Stomach (tissue), 8 donors: ENCODE measurements at regions not wholly inside any gene's neighbourhood (a gene's known extent, or its start where the extent isn't known, plus 50 kb on each side); places are given as distances from the start of the nearest gene placed in this dataset.

Source experiments
- DNase-seq, 2 donors: peaks; one replicate each; pipeline versions ENCODE4 v3.0.0 to v3.0.0-alpha.2; 2013 to 2019
- H3K27ac ChIP-seq, 5 donors: fragments of 200-600 bp in 4 of 5; sonication (generic) in 4 of 5; one replicate each; pipeline ENCODE4 v1.5.1; 2013 to 2019; ENCODE audit warnings: mild to moderate bottlenecking in 1 of 5, moderate library complexity in 1 of 5
- H3K27me3 ChIP-seq, 3 donors: fragments of 200-600 bp; sonication (generic); one replicate each; pipeline ENCODE4 v1.5.1; 2017 to 2019; ENCODE audit warnings: mixed run types in 1 of 3
- H3K36me3 ChIP-seq, 4 donors: fragments of 200-600 bp; sonication (generic); 1 replicate in 3 of 4; 2 replicates in 1 of 4; pipeline ENCODE4 v1.5.1; 2016 to 2019
- H3K4me1 ChIP-seq, 4 donors: fragments of 200-600 bp; sonication (generic); one replicate each; pipeline ENCODE4 v1.5.1; 2016 to 2019
- H3K4me3 ChIP-seq, 4 donors: fragments of 200-600 bp; sonication (generic) in 3 of 4; one replicate each; pipeline ENCODE4 v1.5.1; 2016 to 2019; ENCODE audit warnings: mild to moderate bottlenecking in 1 of 4
- H3K9me3 ChIP-seq, 4 donors: fragments of 200-600 bp; sonication (generic); one replicate each; pipeline ENCODE4 v1.5.1; 2016 to 2019
- EP300 ChIP-seq: sonication (generic); formaldehyde crosslinking; IDR thresholded peaks from one replicate; pipeline ENCODE4 v1.6.1; 2017; ENCODE audit warnings: antibody characterized with exemption
- POLR2A ChIP-seq, 4 donors: fragments of 450-650 bp; IDR thresholded peaks; one replicate each; pipeline ENCODE4 v1.6.1; 2016; ENCODE audit warnings: antibody characterized with exemption in 4 of 4, control low read depth in 2 of 4, mild to moderate bottlenecking in 1 of 4, moderate library complexity in 1 of 4
- POLR2AphosphoS5 ChIP-seq, 3 donors: sonication (generic); formaldehyde crosslinking; IDR thresholded peaks; one replicate each; pipeline ENCODE4 v1.6.1; 2016; ENCODE audit warnings: antibody characterized with exemption in 3 of 3
- WGBS, 5 donors: extraction: QIAGEN DNeasy Blood & Tissue Kit in 3 of 5; methylation state at CpG; one replicate each; pipeline versions ENCODE4 v1.1.5 to v1.1.7; 2013 to 2018; 5-methylcytosine and 5-hydroxymethylcytosine counted together
- intact Hi-C: fragments of 100-400 bp; cut with DNase I; formaldehyde crosslinking; loops from one replicate; pipeline ENCODE4 v1.15.1; 2023; ENCODE audit warnings: low total_unique reads
- TF ChIP-seq, protein P1 (sequence below), 7 experiments: fragments of 450-650 bp in 4 of 7; fragments of 200-600 bp in 3 of 7; sonication (generic) in 3 of 7; IDR thresholded peaks; one replicate each; pipeline ENCODE4 v1.5.1; 2016 to 2019; ENCODE audit warnings: antibody characterized with exemption in 7 of 7, control low read depth in 2 of 7, mild to moderate bottlenecking in 1 of 7
- donor health status: healthy with polysubstance abuse.
- donor health status: Bipolar disorder and iron deficiency.
- donor health status: healthy.

DNA sequence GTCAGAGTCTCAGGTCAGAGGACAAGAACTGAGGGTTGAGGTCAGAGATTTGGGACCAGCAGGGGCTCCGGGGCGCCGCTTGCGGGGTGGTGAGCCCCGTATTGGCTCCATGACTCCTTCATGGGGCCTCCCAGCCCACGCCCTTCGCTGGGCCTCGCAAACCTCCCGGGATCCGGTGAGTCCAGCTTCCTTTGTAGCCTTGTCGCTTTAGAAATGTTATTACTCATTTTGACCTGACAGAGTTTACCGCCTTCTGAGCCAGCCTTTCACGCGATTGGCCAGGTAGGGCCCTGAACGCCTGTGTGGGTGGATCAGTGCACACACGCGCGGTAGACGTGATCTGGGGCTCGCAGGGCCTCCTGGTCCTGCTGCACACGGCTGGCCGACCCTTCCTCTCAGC lies 181.1 kb downstream of the ERMARD start:
- 76 to 84% (median 80%) methylated on average over 22 of the region's 22 CpGs for WGBS, 5 donors
- Histone ChIP-seq H3K9me3 (no peaks in the 10 kb centered on the region), H3K36me3 (no peaks in the 10 kb centered on the region), H3K4me3 (no peak overlapping the region), H3K27me3 (peaks cover 0 to 12% (median 0%) of the 10 kb centered on the region in 3 donors), H3K27ac (peak overlapping the region in 2 of 5 donors; percentile 3 to 40), H3K4me1 (peaks cover 17 to 30% (median 22%) of the 10 kb centered on the region in 4 donors)
- TF ChIP-seq POLR2AphosphoS5 (IDR thresholded peaks at IDR 0.05) (no peak), POLR2A (IDR thresholded peaks at IDR 0.05) (no peak), EP300 (no peak)
- TF ChIP-seq, protein P1, sequence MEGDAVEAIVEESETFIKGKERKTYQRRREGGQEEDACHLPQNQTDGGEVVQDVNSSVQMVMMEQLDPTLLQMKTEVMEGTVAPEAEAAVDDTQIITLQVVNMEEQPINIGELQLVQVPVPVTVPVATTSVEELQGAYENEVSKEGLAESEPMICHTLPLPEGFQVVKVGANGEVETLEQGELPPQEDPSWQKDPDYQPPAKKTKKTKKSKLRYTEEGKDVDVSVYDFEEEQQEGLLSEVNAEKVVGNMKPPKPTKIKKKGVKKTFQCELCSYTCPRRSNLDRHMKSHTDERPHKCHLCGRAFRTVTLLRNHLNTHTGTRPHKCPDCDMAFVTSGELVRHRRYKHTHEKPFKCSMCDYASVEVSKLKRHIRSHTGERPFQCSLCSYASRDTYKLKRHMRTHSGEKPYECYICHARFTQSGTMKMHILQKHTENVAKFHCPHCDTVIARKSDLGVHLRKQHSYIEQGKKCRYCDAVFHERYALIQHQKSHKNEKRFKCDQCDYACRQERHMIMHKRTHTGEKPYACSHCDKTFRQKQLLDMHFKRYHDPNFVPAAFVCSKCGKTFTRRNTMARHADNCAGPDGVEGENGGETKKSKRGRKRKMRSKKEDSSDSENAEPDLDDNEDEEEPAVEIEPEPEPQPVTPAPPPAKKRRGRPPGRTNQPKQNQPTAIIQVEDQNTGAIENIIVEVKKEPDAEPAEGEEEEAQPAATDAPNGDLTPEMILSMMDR (IDR thresholded peaks at IDR 0.05) = no peak
- peak in 1 of 2 donors; percentile 70 for DNase-seq
- intact Hi-C loops = no loop called here

DNA sequence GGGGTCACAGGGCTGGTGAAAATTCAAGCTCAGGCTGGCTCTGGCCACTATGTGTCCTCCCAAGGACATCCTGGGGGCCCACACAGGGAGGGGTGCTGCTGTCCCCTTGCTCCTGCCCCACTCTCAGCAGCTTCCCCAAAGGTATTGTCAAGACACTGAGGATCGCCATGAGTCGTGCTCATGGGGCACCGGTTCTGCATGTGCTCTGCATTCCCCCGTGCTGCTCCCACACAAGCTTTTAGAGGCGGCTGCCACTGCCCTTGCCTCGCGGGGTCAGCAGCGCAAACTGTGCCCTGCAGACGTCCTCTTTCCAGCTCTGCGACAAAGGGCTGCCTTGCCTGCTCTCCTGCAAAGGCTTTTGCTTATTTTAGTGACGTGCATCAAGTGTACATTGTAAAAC lies 179.8 kb downstream of the ERMARD start:
- no peak overlapping the region for H3K4me3 ChIP-seq
- no peaks in the 10 kb centered on the region for H3K36me3 ChIP-seq
- H3K27me3 ChIP-seq = peaks cover 0 to 2% (median 0%) of the 10 kb centered on the region in 3 donors
- DNase-seq = peak in 1 of 2 donors; percentile 47
- intact Hi-C loops = no loop called here
- H3K9me3 ChIP-seq = no peaks in the 10 kb centered on the region
- H3K27ac ChIP-seq = peak overlapping the region in 1 of 5 donors; percentile 42
- peaks cover 17 to 30% (median 22%) of the 10 kb centered on the region in 4 donors for H3K4me1 ChIP-seq
- WGBS, 5 donors = 32 to 51% (median 43%) methylated on average over 10 to 11 of the region's 11 CpGs
- no peak for TF ChIP-seq POLR2AphosphoS5 (IDR thresholded peaks at IDR 0.05)
- TF ChIP-seq POLR2A (IDR thresholded peaks at IDR 0.05) = no peak
- no peak for TF ChIP-seq EP300
- TF ChIP-seq, protein P1 (IDR thresholded peaks at IDR 0.05) = no peak

DNA sequence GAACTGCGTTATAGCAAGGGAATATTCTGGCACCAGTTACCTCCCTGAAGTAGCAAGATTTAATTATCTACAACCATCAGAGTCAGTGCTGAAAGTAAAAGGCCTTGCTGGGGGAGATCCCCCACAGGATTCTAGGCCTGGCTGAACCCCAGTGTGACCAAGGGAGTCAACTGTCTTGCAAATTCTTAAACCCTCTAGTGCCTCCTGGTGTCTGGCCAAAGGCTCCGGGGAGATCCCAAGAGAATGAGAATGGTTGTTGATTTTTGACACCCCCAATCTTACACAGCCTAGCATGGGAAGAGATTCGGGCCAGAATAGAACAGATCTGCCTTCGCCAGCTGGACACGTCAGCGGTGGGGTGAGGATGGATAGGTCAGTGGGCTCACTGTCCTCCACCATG lies 179.4 kb downstream of the ERMARD start:
- H3K4me1 ChIP-seq = peaks cover 17 to 30% (median 22%) of the 10 kb centered on the region in 4 donors
- H3K27ac ChIP-seq = peak overlapping the region in 1 of 5 donors; percentile 42
- H3K27me3 ChIP-seq = no peaks in the 10 kb centered on the region
- intact Hi-C loops = no loop called here
- DNase-seq = no peak
- no peaks in the 10 kb centered on the region for H3K9me3 ChIP-seq
- WGBS, 5 donors = 79 to 92% (median 90%) methylated on average over 5 to 6 of the region's 6 CpGs
- TF ChIP-seq POLR2AphosphoS5 (IDR thresholded peaks at IDR 0.05) (no peak), POLR2A (IDR thresholded peaks at IDR 0.05) (no peak)
- TF ChIP-seq, protein P1 (IDR thresholded peaks at IDR 0.05) = no peak
- H3K36me3 ChIP-seq = no peaks in the 10 kb centered on the region
- no peak overlapping the region for H3K4me3 ChIP-seq

DNA sequence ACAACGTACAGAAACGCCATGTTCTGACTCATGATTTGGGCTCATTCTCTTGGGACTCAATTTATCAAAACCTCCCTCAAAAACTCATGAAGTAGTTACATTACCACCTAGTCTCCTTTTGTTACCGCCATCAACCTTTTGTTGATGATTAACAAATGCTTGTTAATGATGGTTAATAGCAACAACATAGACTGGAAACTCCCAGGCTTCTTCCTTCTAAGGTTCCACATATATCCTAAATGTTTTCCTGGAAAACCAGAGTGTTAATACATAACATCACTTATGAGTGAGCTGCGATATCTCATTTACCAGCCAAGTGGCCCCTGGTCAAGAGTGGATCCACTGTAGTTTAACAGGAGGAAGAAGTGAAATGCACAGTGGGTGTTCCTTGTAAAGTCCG lies 176.3 kb downstream of the ERMARD start:
- Histone ChIP-seq H3K4me1 (peaks cover 0 to 6% (median 0%) of the 10 kb centered on the region in 4 donors), H3K27ac (no peak overlapping the region), H3K4me3 (no peak overlapping the region), H3K36me3 (no peaks in the 10 kb centered on the region), H3K27me3 (peaks cover 0 to 3% (median 0%) of the 10 kb centered on the region in 3 donors), H3K9me3 (no peaks in the 10 kb centered on the region)
- intact Hi-C loops = no loop called here
- no peak for DNase-seq
- WGBS, 5 donors = 81 to 94% (median 91%) methylated on average over 5 of the region's 5 CpGs
- no peak for TF ChIP-seq POLR2A (IDR thresholded peaks at IDR 0.05)
- TF ChIP-seq, protein P1 (IDR thresholded peaks at IDR 0.05) = no peak
- no peak for TF ChIP-seq EP300
- TF ChIP-seq POLR2AphosphoS5 (IDR thresholded peaks at IDR 0.05) = no peak
